ENCODE measurements at regions not wholly inside any gene's neighbourhood (a gene's known extent, or its start where the extent isn't known, plus 50 kb on each side); places are given as distances from the start of the nearest gene placed in this dataset.

GRCh38 chr10:69692267-69692666 is 62.2 kb downstream of the FAM241B start:
- Histone ChIP-seq H3K9me3 (ENCODE audit: control insufficient read depth, insufficient read depth, low read depth, low read length) (no peaks in the 10 kb centered on the region), H3K27me3 (ENCODE audit: control insufficient read depth, insufficient read depth, low read length) (peaks cover 7% of the 10 kb centered on the region), H3K4me3 (ENCODE audit: low read depth in 2 of 2, low read length in 2 of 2) (no peak overlapping the region), H3K4me1 (ENCODE audit: control insufficient read depth, insufficient read depth, low read length) (no peaks in the 10 kb centered on the region), H3K36me3 (ENCODE audit: control insufficient read depth, insufficient read depth, low read length) (no peaks in the 10 kb centered on the region), H3K27ac (ENCODE audit: low read length) (no peak overlapping the region)
- TF ChIP-seq SIN3A (IDR thresholded peaks at IDR 0.05; ENCODE audit: borderline replicate concordance, insufficient read depth, low read depth, low read length): no peak
- TF ChIP-seq CTCF (IDR thresholded peaks at IDR 0.05): no peak
- TF ChIP-seq POLR2AphosphoS5 (IDR thresholded peaks at IDR 0.05; ENCODE audit: low read depth, low read length): no peak
- TF ChIP-seq REST (IDR thresholded peaks at IDR 0.05; ENCODE audit: insufficient read depth in 1 of 2, low read depth in 2 of 2, low read length in 1 of 2): no peak
- no peak for TF ChIP-seq TCF7L2 (IDR thresholded peaks at IDR 0.05; ENCODE audit: low read depth, low read length)
- in situ Hi-C loops (cut with HindIII; ENCODE audit: low pct_unique_long_range_greater_than_20kb, low sequenced_read_pairs): no loop called here
- POLR2A ChIA-PET: no interaction called here
- no peak for DNase-seq (ENCODE audit: low read depth, low spot score)
- BruUV-seq (replicated peaks): no TSS peak
- CTCF ChIA-PET: interaction anchor here (0.6 kb wide), 1 partner anchor 13 kb away, joined by 4 read pairs; no protein-coding TSS in a partner anchor
- intact Hi-C loops (cut with micrococcal nuclease; ENCODE audit: unreplicated experiment): no loop called here
- ATAC-seq: no peak

- ChIA-PET POLR2A (no interaction called here), CTCF (no interaction called here)
- Histone ChIP-seq H3K9me3 (ENCODE audit: control insufficient read depth, insufficient read depth, low read depth, low read length) (no peaks in the 10 kb centered on the region), H3K4me1 (ENCODE audit: control insufficient read depth, insufficient read depth, low read length) (no peaks in the 10 kb centered on the region), H3K36me3 (ENCODE audit: control insufficient read depth, insufficient read depth, low read length) (no peaks in the 10 kb centered on the region), H3K4me3 (ENCODE audit: low read depth in 2 of 2, low read length in 2 of 2) (no peak overlapping the region), H3K27me3 (ENCODE audit: control insufficient read depth, insufficient read depth, low read length) (peaks cover 9% of the 10 kb centered on the region), H3K27ac (ENCODE audit: low read length) (no peak overlapping the region)
- no peak for ATAC-seq
- TF ChIP-seq TCF7L2 (IDR thresholded peaks at IDR 0.05; ENCODE audit: low read depth, low read length): no peak
- TF ChIP-seq REST (IDR thresholded peaks at IDR 0.05; ENCODE audit: insufficient read depth in 1 of 2, low read depth in 2 of 2, low read length in 1 of 2): no peak
- TF ChIP-seq POLR2AphosphoS5 (IDR thresholded peaks at IDR 0.05; ENCODE audit: low read depth, low read length): no peak
- no peak for TF ChIP-seq SIN3A (IDR thresholded peaks at IDR 0.05; ENCODE audit: borderline replicate concordance, insufficient read depth, low read depth, low read length)
- no peak for TF ChIP-seq CTCF (IDR thresholded peaks at IDR 0.05)
- in situ Hi-C loops (cut with HindIII; ENCODE audit: low pct_unique_long_range_greater_than_20kb, low sequenced_read_pairs): no loop called here
- intact Hi-C loops (cut with micrococcal nuclease; ENCODE audit: unreplicated experiment): no loop called here
- BruUV-seq (replicated peaks): no TSS peak
- DNase-seq (ENCODE audit: low read depth, low spot score): no peak
Observed at GRCh38 chr10:69692891-69693290, 62.8 kb downstream of the FAM241B start.

All from Panc1 (cell line).